NOMO-1 (cell line): ENCODE measurements at regions not wholly inside any gene's neighbourhood (a gene's known extent, or its start where the extent isn't known, plus 50 kb on each side); places are given as distances from the start of the nearest gene placed in this dataset.

Experiments used
- DNase-seq, 2 experiments: peaks; one replicate each; lab custom pipeline; 2025; ENCODE audit not compliant: unreplicated experiment in 2 of 2; lab: John Stamatoyannopoulos, UW

DNA sequence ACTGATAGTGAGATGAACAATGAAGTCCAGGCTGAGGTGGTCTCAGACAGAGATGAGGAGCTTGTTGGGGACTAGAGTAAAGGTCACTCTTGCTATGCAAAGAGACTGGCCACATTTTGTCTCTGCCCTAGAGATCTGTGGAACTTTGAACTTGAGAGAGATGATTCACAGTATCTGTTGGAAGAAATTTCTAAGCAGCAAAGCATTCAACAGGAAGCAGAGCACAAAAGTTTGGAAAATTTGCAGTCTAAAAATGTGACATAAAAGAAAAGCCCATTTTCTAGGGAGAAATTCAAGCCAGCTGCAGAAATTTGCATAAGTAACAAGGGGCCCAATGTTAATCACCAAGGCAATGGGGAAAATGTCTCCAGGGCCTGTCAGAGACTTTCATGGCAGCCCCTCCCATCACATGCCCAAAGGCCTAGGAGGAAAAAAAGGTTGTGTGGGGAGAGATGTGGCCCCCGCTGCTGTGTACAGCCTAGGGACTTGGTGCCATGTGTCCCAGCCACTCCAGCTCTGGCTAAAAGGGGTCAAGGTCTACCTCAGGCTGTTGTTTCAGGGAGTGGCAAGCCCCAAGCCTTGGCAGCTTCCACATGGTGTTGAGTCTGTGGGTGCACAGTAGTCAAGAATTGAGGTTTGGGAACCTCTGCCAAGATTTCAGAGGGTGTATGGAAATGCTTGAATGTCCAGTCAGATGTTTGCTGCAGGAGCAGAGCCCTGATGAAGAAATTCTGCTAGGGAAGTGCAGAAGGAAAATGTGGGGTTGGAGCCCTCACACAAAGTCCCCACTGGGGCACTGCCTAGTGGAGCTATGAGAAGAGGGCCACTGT lies 262.8 kb downstream of the DKK2 start:
- DNase-seq = no peak

DNA sequence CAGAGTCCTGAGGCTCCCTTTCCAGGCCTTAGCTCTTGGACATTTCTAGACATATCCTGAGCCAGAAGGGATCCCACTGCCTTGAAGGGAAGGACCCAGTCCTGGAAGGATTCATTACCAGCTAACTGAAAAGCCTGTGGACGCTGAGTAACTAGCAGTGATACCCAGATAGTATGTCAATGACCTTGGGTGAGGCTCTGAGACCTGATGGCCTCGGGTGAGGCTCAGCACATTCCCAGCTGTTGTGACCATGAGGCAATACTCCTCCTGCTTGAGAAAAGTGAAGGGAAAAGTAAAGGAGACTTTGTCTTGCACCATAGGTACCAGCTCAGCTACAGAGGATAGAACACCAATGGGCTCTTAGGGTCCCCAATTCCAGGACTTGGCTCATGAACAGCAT lies 268.1 kb downstream of the DKK2 start:
- no peak for DNase-seq

DNA sequence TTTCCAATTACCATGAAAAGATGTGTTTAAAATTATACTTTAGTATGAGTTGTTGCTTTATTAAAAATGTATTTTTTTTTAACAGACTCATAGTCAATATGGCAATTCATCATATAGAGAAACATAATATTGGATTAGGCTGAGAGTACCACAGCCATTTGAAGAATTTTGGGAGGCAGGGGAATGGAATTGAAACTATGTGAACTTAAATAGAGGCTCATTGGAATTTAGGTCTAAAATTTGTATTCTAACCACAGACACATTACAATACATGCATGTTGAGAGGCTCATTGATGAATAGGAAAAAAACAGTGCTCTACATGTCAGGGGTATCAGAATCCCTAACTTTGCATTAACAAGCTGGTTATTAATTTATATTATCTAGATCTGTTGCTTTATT lies 269.6 kb downstream of the DKK2 start:
- no peak for DNase-seq

DNA sequence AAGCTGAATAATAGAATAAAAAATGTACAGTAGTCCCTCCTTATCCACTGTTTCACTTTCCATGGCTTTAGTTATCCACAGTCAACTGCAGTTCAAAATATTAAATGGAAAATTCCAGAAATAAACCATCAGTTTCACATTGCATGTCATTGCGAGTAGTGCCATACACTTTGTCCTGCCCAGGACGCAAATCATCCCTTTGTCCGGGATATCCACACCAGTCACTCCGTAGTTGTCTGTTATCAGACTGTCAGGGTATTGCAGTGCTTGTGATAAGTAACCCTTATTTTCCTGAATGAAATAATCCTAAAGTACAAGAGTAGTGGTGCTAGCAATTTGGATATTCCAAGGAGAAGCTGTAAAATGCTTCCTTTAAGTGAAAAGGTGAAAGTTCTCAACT lies 271.3 kb downstream of the DKK2 start:
- DNase-seq = no peak

DNA sequence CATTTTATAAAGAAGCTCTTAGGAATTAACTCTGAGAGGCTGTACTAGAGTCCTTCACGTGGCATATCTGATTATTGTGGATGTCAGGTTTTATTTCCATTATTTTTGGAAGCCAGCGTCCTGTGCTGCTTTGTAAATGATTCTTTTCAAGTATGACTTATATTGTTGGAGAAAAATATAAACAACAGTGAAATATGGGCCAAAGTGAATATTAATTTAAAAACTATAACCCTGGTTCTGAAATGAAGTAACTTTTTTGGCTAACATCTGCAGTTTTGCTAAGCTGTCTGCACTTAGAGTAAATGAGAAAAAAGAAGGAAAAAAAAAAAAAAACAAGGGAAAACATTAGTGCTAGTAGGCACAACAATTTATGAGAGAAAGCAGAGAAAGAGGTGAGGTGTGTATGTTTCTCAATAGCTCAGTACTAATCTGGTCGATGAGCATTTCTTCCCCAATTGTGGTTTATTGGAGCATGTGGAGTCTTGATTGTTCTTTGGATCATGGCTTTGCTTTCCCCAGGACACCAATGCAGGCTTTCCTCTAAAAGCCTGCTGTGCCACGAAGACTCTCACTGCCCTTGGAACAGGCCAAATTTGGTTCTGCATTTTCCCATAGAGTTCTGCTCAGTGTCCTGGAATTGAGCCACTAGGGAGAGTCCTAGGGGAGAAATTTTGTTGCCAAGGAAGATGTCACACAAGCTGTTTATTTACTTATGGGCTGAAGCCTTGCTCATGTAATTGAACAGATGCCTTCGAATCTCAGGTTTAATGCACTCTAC lies 273.3 kb downstream of the DKK2 start:
- DNase-seq = no peak

DNA sequence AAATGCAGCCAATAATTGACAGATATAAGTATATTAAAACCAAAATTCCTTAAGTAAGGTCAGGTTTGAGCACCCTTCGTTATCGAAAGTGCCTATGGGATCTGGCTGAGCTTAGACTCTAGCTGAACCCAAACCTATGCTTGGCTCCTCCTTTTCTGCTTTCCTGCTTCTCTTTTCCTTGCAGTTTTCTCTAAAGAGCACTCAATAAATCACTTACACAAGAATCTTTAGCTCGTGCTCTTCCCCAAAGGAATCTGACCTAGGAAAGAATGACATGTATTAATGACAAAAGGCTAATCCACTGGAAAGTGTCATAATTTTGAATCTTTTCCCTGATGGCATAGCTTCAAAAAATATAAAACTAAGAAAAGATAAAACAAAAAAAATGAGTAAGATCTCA lies 282.7 kb downstream of the DKK2 start:
- no peak for DNase-seq

DNA sequence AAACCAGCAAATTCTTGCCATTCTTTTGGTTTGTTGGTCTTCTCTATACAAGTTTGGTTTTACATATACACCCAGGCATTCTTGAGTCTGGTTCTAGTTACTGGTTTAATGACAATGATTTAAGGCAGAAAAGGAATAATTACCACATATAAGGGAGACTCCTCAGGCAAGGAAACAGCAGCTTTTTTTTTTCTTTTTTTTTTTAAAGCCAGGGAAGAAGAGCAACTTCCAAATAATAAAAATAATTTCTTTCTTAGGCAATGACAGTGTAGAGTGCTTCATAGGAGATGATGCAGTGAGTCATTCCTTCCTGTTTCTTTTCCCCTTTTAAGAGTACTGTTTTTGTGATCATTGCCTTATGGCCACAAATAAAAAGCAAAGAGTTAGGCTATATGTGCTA lies 289.7 kb downstream of the DKK2 start:
- DNase-seq = peak; percentile 22 to 75

DNA sequence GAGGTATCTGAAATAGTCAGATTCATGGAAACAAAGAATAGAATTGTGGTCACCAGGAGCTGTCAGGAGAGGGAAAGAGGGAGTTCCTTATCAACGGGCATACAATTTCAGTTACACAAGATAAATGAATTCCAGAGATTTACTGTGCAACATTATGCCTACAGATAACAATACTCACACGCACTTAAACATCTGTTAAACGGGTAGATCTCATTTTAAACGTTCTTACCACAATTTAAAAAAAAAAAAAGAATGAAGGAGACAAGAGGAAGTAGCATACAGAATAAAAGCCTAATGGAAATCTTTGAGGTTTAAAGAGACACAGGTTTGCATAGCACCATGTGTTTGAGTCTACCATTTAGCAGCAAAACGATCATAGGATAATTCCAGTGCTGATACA lies 298.0 kb downstream of the DKK2 start:
- no peak for DNase-seq

DNA sequence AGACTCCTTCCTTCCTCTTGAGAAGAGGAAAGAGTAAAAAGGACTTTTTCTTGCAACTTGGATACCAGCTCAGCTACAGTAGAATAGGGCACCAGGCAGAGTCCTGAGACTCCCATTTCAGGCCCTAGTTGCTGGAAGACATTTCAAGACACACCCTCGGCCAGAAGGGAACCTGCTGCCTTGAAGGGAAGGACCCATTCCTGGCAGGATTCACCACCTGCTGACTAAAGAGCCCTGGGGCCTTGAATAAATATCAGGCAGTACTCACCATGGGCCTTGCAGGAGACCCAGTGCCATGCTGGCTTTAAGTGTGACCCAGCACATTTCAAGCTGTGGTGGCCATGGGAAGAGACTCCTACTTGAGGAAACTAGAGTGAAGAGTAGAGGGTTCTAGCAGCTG lies 317.6 kb downstream of the DKK2 start:
- no peak for DNase-seq

DNA sequence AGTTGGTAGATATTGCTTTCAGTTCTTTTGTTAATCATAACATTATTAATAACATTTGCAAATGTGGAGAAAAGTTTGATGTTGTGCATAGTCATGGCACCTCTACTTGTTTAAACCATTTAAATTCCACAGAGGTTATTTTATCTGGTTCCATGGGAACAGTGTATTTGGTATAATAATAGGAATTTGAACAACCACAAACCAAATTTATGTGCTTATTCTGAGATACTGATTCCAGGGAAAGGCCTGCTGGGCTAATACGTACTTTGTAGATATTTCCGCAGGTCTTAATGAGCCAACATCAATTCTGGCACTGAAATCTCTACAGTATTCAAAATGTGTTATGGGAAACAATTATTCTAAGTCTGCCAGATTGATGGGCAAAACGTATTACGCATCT lies 319.0 kb downstream of the DKK2 start:
- no peak for DNase-seq

DNA sequence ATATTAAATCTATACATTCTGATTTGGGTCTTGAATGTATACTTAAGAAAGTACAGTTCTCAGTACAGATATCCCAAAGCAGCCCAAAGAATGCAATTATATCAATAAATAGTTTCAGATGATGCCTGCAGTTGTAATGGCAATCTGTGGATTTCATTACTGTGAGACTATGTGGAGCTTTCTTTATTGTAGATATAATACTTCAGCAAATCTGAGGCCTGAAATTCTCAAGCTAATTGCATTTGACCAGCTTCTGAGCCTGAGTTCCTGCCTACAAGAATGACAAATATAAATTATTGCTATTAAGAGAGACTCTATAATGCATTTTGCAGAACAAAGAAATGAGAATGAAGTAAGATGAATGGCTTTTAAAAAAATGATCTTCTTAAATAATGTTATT lies 320.3 kb downstream of the DKK2 start:
- no peak for DNase-seq

DNA sequence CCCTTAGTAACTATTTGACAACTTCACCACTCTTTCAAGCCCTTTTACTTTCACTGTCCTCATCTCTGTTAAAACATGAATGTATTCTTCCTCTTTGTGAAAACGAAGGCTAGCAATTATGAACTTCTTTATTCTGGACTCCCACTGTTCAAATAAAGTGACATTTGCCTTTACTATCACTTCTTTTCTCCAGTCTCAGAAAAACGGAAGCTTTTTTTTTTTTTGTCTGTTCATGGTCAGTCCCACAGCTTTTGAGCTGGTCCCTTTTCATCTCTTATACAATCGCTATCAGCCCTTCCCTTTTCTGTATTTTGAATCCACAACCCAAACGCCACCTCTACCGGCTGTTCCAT lies 327.7 kb downstream of the DKK2 start:
- peak; percentile 52 to 69 for DNase-seq

DNA sequence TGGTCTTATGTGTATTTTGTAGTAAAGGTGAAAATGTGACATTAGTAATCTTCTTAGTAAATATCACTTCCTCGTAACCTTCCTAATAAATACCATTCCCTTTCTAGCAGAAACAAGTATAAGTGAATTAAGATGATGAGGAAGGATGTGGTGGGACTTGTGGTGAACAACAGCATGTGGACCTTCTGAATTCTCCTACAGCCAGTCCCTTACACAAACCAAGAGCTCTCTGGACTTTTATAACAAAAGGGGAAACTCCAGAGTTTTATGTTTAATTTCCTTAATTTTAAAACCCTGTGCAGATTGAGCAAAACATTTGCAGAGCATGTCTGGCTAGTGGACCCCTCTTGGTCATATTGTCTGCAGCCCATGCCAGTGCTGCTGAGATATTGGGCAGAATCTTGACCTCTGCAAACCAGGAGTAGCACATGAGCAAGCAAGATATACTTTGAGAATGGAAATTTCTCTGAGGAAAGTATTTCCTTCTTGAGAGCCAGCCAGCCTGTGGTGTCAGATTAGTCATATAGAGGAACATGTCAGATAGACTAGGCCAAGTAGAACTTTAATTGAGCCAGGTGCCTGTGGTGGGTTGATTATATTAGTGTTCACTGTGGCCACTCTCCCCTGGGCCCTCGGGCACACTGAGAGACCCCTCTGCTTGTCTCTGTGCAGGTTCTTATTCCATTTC lies 328.2 kb downstream of the DKK2 start:
- DNase-seq = peak; percentile 52 to 69

DNA sequence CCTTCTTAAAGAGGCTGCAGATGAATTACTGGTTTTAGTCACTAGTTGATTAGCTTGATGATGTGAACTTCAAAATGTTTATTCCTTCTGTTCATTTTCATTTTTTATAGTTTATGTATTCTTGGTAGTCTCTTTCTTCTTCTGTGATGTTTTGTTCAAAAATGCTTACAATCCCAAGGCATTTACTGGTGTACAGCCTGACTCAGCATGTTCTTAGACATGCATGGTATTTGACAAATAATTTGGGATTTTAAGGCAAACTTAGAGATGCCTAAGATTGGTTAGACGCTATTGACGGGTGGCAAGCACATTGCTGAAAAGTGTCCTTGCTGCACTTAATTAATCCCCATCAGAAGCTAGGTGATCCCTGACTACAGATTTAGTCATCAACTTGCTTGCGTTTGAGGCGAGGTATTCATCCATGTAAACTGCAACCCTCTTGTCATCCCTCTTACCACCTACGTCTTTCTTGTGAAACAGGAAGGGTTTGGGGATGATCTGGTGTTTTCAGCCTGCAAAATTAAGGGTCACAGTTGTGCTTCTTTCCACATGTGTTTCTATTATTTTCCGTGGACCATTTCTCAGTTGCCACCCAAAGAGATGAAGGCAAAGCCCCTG lies 331.8 kb downstream of the DKK2 start:
- DNase-seq = no peak

DNA sequence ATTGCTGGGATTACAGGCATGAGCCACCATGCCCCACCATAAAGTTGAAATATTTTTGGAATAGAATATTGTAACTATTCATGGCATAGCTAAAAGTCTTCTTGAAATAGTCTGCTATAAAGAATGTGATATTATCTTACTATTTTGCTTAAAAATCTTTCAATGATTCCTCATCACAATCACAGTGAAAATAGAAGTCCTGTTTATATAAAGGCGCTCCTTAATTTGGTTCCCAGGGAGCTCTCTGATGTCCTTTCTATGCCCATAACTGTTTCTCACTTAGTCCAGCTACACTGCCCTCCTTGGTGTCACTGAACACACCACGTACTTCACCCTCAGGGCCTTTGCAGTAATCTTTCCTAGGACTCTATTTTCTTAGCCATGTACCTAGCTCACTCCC lies 331.7 kb upstream of the GIMD1 start:
- no peak for DNase-seq

DNA sequence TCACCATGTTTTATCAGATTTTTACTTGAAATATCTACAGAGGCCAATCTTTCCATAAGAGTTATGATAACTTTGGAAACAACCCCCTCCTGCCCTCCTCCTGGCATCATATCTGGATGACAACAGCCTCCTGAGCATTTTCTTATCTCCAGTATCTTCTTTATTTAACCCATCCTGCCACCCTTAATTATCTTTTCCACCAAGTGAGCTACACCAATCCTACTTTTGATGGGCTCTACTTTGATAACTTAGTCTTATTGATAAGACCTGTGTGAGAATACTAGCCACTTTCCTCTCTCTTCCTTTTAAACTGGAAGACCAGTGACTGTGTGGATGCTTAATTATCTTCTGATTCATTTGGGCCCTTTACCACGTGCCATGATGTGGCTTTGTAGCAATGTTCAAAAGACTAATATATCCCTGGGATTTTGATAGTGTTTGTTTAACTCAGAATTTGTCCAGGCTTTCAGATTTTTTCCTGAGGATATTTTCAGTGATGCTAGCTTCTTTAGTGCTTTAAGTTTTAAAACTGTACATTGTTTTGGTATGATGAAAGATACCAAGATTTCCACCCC lies 330.1 kb upstream of the GIMD1 start:
- DNase-seq = no peak

DNA sequence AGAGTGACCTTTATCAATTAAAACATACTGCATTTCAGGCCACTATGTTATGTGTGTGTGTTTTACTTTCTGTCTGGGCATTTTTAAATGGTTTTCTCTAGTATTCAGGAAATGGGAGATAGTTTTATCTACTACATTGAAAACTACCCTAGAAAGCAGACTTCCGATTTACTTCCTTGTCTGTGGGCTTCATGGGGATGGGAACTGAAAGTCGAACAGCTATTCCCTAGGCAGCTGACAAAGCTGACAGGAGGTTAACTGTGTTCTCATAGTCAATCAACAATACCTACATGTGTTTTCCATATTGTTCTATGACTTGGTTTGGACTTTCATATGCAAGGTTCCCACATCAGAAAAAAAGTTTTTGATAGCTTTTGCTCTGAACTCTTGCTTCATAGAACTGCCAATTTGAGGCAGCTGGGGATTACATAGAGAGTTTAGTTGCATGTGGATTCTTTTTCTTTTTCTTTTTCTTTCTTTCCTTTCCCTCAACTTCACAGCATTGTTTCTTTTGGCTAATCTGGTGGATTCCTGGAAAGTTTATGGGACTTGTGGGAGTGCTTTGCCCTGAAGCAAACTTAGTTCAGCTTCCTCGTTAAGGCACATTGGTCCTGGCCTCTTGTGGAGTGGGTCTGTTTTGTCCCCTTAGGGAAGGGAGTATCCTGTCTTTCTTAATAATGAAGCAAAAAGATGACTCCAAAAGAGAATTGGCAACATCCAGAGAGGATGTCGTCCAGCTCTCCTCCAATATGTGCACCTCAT lies 327.1 kb upstream of the GIMD1 start:
- no peak for DNase-seq

DNA sequence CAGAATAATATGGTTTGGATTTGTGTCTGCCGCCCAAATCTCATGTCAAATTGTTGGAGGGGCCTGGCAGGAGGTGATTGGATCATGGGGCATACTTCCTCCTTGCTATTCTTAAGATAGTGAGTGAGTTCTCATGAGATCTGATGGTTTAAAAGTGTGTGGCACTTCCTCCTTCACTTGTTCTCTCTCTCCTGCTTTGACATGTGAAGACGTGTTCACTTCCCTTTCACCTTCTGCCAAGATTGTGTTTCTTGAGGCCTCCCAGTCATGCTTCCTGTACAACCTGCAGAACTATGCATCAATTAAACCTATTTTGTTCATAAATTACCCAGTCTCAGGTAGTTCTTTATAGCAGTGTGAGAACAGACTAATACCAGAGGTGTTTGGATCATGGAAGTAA lies 325.7 kb upstream of the GIMD1 start:
- peak in 1 of 2 experiments; percentile 50 for DNase-seq

DNA sequence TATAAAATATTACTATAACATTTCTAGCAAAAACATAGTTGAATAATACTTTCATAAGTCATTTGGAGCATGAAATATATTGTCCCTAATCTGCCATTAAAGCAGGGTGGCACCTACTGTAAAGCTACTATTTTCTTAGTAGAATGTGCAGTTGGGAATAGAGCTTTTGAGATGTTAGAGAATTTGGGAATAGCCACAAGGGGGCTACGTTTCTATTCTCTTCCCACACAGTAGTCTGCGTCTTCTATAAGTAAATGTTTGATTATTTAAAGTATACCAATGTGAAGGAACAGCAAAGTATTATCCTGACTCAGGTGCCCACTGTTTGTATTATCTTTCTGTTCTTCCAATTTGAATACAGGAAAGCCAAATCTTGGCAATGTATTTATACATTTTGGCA lies 323.2 kb upstream of the GIMD1 start:
- DNase-seq = no peak

DNA sequence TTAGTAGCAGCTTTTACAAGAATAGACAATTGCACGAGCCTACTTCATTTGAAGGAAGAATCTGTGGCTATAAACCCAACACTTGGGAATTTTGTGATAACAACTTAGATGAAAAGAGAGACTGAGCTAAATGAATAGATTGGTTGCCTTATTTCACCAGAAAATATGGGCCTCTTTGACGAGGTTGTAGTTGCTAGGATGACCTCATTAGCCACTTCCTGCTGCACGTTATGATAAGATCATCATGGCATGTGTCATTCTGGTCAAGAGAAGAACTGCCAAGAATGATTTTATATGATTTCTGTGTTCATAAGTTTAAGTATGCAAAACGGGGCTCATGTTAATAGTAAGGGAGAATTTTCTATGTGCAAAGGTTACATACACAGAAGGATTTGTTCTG lies 321.9 kb upstream of the GIMD1 start:
- DNase-seq = peak in 1 of 2 experiments; percentile 73
